ENCODE measurements at regions not wholly inside any gene's neighbourhood (a gene's known extent, or its start where the extent isn't known, plus 50 kb on each side); places are given as distances from the start of the nearest gene placed in this dataset.
"Not testable (repeated sequence)": the region's sequence is repeated elsewhere in the genome, so short reads cannot be mapped to it uniquely, and the experiment has no call there.

DNA sequence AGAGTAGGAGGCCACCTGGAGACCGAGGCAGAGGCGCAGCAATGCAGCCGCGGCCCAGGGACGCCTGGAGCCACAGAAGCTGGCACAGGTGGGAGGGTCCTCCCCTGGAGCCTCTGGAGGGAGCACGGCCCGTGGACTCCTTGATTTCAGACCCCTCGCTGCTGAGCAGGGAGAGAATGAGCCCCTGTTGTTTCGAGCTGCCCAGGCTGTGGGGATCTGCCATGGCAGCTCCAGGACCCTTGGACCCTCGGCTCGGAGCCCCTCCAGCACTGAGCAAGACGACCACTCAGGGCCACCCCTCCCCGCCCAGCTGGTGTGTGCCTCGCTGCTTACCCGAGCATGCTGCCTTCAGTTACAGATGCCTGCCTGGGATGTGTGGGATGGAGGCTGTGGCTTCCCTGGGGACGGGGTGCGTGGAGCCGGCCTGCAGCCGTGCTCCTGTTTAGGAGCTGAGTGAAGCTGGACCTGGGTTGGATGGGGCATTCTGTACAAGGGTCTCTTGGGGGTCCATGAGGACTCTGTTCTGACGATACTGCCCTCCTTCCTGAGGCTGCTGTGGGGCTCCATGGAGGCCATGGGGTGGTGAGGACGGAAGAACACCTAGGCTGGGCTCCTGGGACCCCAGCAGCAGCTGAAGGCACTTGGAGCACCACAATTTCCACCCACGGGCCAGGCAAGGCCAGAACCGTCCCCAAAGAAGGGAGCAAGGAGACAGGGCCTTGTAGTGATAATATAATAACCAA lies 115.1 kb upstream of the LPCAT1 start:
- ChIA-PET POLR2A (ENCODE audit: partially characterized antibody) (no interaction called here), CTCF (ENCODE audit: partially characterized antibody) (interaction anchor here (1.4 to 2.6 kb wide), 2 partner anchors 17 to 159 kb away, joined by 5 to 8 read pairs; no protein-coding TSS in a partner anchor)
- Mint-ChIP-seq H3K27ac (no peak overlapping the region), H3K27me3 (peaks cover 11 to 13% of the 10 kb centered on the region in 2 donors), H3K4me3 (no peak overlapping the region), H3K36me3 (peaks cover 0 to 3% of the 10 kb centered on the region in 2 donors), H3K4me1 (peaks cover 7 to 23% (median 17%) of the 10 kb centered on the region in 4 donors), H3K9me3 (no peaks in the 10 kb centered on the region)
- DNase-seq = no peak
- intact Hi-C loops (cut with micrococcal nuclease) = no loop called here
- Histone ChIP-seq H3K27me3 (ENCODE audit: insufficient read depth, low read length) (peaks cover 16% of the 10 kb centered on the region), H3K4me3 (ENCODE audit: low read length in 2 of 2) (no peak overlapping the region), H3K27ac (ENCODE audit: low read depth, low read length) (no peak overlapping the region), H3K9me3 (ENCODE audit: control insufficient read depth in 1 of 2, low read length in 2 of 2) (no peaks in the 10 kb centered on the region), H3K36me3 (ENCODE audit: insufficient read depth, low read length) (no peaks in the 10 kb centered on the region), H3K4me1 (ENCODE audit: insufficient read depth, low read length) (peaks cover 8% of the 10 kb centered on the region)

DNA sequence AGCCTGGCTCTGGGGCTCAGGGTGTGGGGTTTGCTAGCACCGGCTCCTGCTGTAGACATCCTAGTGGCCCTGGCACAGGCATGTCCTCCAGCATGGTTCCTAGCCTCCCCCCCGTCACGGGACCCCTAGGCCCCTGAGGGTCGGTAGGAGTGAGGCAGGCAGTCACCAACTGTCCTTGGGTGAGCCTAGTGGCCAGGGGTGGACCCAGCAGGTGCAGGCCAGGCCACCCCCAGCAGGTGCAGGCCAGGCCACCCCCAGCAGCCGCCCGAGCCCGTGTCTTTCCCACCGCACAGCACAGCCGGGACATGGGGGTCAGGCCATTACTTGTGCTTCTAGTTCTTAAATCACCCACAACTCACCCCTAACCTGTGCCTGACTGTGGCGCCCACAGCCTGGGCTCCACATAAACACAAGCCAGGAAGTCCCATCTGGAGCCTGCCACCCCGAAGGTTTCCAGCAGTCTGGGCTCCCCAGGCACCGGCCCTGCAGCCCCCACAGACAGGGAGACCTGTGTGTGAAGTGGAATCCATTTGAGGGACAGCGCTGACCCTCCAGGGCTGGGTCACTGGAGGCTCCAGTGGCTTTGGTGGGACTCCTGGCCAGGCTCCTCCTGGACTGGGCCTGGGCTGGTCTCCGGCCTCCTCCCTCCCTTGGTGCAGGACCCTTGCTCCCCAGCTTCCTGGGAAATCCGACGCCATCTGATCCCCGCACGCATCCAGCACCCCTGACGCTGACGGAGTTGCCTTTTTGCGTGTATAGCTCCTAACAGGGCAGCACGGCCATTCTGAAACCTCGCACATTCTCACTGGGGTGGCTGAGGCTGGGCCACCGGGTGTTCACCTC lies 114.1 kb upstream of the LPCAT1 start:
- no peaks in the 10 kb centered on the region for H3K9me3 ChIP-seq (ENCODE audit: control insufficient read depth in 1 of 2, low read length in 2 of 2)
- H3K27me3 ChIP-seq (ENCODE audit: insufficient read depth, low read length) = peaks cover 8% of the 10 kb centered on the region
- Mint-ChIP-seq H3K27me3 (peaks cover 6 to 8% of the 10 kb centered on the region in 2 donors), H3K4me1 (peaks cover 9 to 28% (median 21%) of the 10 kb centered on the region in 4 donors), H3K36me3 (peaks cover 0 to 3% of the 10 kb centered on the region in 2 donors), H3K9me3 (no peaks in the 10 kb centered on the region), H3K27ac (peak overlapping the region in 1 of 7 donors; percentile 42), H3K4me3 (peak overlapping the region in 1 of 8 donors; percentile 3)
- H3K4me1 ChIP-seq (ENCODE audit: insufficient read depth, low read length) = peaks cover 8% of the 10 kb centered on the region
- no peak overlapping the region for H3K4me3 ChIP-seq (ENCODE audit: low read length in 2 of 2)
- H3K27ac ChIP-seq (ENCODE audit: low read depth, low read length) = no peak overlapping the region
- H3K36me3 ChIP-seq (ENCODE audit: insufficient read depth, low read length) = no peaks in the 10 kb centered on the region
- intact Hi-C loops (cut with micrococcal nuclease) = no loop called here
- no peak for DNase-seq
- CTCF ChIA-PET (ENCODE audit: partially characterized antibody) = no interaction called here
- POLR2A ChIA-PET (ENCODE audit: partially characterized antibody) = no interaction called here

DNA sequence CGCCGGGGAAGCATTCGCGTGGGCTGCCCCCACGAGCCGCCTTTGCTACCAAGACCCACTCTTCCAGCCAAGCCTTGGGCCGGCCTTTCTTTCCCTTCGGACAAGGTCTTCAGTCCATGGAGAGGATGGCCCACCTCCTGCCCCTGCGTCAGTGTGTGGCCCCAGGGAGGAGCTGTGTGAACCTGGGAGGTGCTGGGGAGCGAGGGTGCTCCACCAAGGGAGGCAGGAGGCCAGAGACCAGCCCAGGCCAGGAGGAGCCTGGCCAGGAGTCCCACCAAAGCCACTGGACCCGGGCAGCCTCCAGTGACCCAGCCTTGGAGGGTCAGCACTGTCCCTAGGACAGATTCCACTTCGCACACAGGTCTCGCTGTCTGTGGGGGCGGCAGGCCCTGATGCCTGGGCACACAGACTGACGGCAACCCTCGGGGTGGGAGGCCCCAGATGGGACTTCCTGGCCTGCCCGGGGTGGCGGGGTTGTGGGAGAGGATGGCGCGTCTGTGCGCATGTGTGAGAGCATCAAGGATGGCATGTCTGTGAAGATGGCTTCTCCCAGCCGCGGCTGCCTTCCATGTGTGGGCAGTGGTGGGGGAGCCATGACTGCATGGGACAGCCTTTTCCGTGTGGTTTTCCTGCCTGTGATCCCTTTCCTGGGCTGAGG lies 113.3 kb upstream of the LPCAT1 start:
- H3K9me3 ChIP-seq (ENCODE audit: control insufficient read depth in 1 of 2, low read length in 2 of 2) = no peaks in the 10 kb centered on the region
- no peak for DNase-seq
- H3K27me3 Mint-ChIP-seq = peaks cover 6 to 7% of the 10 kb centered on the region in 2 donors
- intact Hi-C loops (cut with micrococcal nuclease) = no loop called here
- no peaks in the 10 kb centered on the region for H3K36me3 ChIP-seq (ENCODE audit: insufficient read depth, low read length)
- no peak overlapping the region for H3K27ac ChIP-seq (ENCODE audit: low read depth, low read length)
- H3K27me3 ChIP-seq (ENCODE audit: insufficient read depth, low read length) = peaks cover under 1% of the 10 kb centered on the region
- H3K4me1 ChIP-seq (ENCODE audit: insufficient read depth, low read length) = peaks cover 8% of the 10 kb centered on the region
- H3K4me3 ChIP-seq (ENCODE audit: low read length in 2 of 2) = no peak overlapping the region
- CTCF ChIA-PET (ENCODE audit: partially characterized antibody) = no interaction called here
- H3K9me3 Mint-ChIP-seq = no peaks in the 10 kb centered on the region
- no peak overlapping the region for H3K27ac Mint-ChIP-seq
- no peak overlapping the region for H3K4me3 Mint-ChIP-seq
- POLR2A ChIA-PET (ENCODE audit: partially characterized antibody) = no interaction called here
- peaks cover 13 to 35% (median 25%) of the 10 kb centered on the region in 4 donors for H3K4me1 Mint-ChIP-seq
- H3K36me3 Mint-ChIP-seq = peaks cover 0 to 3% of the 10 kb centered on the region in 2 donors

DNA sequence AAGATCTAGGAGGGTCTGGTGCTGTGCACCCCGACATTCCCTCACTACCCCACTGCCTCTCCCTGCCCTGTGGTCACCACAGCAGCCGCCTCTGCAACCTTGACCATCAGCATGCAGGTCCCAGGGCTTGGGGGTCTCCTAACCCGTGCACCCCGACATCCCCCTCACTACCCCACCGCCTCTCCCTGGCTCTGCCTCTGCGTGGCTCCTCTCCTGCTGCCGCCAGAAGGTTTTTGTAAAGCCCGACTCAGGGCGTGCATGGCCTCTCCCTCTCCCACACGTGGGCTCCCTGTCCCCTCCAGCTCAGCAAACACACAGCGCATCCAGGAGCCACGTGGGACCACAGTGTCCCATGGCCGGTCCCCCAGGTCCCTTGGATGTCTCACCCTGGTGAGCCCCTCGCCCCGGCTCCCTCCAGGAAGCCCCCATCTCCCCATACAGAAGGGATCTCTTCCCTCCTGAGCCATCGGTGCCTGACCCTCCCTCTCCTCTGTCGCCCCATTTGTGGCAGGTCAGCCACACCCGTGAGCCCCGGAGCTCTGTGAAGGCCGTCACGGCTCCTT lies 112.5 kb upstream of the LPCAT1 start:
- H3K4me3 ChIP-seq (ENCODE audit: low read length in 2 of 2); H3K9me3 Mint-ChIP-seq; H3K36me3 ChIP-seq (ENCODE audit: insufficient read depth, low read length); H3K27me3 ChIP-seq (ENCODE audit: insufficient read depth, low read length); CTCF ChIA-PET (ENCODE audit: partially characterized antibody); intact Hi-C loops (cut with micrococcal nuclease); H3K27ac ChIP-seq (ENCODE audit: low read depth, low read length); H3K36me3 Mint-ChIP-seq; H3K4me1 ChIP-seq (ENCODE audit: insufficient read depth, low read length); H3K27me3 Mint-ChIP-seq; POLR2A ChIA-PET (ENCODE audit: partially characterized antibody); DNase-seq; H3K9me3 ChIP-seq (ENCODE audit: control insufficient read depth in 1 of 2, low read length in 2 of 2): not testable (repeated sequence)
- peak overlapping the region in 2 of 7 donors; percentile 46 to 72 for H3K27ac Mint-ChIP-seq
- peak overlapping the region in 1 of 8 donors; percentile 64 for H3K4me3 Mint-ChIP-seq
- peaks cover 16 to 35% (median 26%) of the 10 kb centered on the region in 4 donors for H3K4me1 Mint-ChIP-seq

DNA sequence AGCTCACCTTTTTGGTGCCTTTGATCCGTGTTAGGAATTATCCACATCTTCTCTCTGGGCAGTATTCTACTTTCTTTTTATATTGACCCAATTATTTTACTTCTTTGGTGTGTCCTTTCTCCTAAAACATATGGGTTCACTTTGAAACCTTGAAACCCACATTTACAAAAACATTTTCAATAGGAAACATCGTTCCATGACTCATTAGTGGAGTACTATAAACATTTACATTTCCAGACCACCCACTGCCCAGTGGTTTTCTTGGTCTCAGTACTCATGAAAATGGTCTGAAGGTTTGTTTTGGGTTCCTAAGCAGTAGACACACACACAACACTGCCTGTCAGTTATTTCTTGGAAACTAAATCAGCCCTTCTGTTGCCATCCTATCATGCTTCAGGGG lies 111.7 kb upstream of the LPCAT1 start:
- H3K36me3 ChIP-seq (ENCODE audit: insufficient read depth, low read length); DNase-seq; H3K9me3 ChIP-seq (ENCODE audit: control insufficient read depth in 1 of 2, low read length in 2 of 2); H3K4me1 ChIP-seq (ENCODE audit: insufficient read depth, low read length); H3K9me3 Mint-ChIP-seq; H3K36me3 Mint-ChIP-seq; H3K4me3 ChIP-seq (ENCODE audit: low read length in 2 of 2); intact Hi-C loops (cut with micrococcal nuclease); H3K27ac ChIP-seq (ENCODE audit: low read depth, low read length); H3K27me3 ChIP-seq (ENCODE audit: insufficient read depth, low read length); H3K27me3 Mint-ChIP-seq; POLR2A ChIA-PET (ENCODE audit: partially characterized antibody): not testable (repeated sequence)
- Mint-ChIP-seq H3K4me1 (peaks cover 16 to 37% (median 25%) of the 10 kb centered on the region in 4 donors), H3K4me3 (peak overlapping the region; percentile 64 to 94 (median 79)), H3K27ac (peak overlapping the region in 6 of 7 donors; percentile 8 to 91 (median 66))
- CTCF ChIA-PET (ENCODE audit: partially characterized antibody) = interaction anchor here (2.0 kb wide), 1 partner anchor 10 kb away, joined by 8 read pairs; no protein-coding TSS in a partner anchor

DNA sequence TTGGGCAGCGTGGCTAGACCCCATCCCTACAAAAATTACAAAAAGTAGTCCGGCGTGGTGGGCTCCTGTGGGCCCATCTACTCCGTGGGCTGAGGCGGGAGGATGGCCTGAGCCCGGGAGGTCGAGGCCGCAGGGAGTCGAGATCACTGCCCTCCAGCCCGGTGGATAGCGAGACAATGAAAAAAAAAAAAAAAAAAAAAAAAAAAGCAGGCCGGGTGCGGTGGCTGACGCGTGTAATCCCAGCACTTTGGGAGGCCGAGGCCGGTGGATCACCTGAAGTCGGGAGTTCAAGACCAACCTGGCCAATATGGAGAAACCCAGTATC lies 110.5 kb upstream of the LPCAT1 start:
- Mint-ChIP-seq H3K36me3 (peaks cover 1 to 12% of the 10 kb centered on the region in 2 donors), H3K27ac (peak overlapping the region; percentile 72 to 96 (median 92)), H3K27me3 (no peaks in the 10 kb centered on the region), H3K4me3 (peak overlapping the region; percentile 90 to 96 (median 94)), H3K4me1 (peaks cover 16 to 41% (median 27%) of the 10 kb centered on the region in 4 donors), H3K9me3 (no peaks in the 10 kb centered on the region)
- Histone ChIP-seq H3K36me3 (ENCODE audit: insufficient read depth, low read length) (no peaks in the 10 kb centered on the region), H3K27me3 (ENCODE audit: insufficient read depth, low read length) (no peaks in the 10 kb centered on the region), H3K4me1 (ENCODE audit: insufficient read depth, low read length) (peaks cover 8% of the 10 kb centered on the region), H3K4me3 (ENCODE audit: low read length in 2 of 2) (peak overlapping the region; percentile 58 to 65), H3K27ac (ENCODE audit: low read depth, low read length) (peak overlapping the region; percentile 56), H3K9me3 (ENCODE audit: control insufficient read depth in 1 of 2, low read length in 2 of 2) (no peaks in the 10 kb centered on the region)
- no peak for DNase-seq
- ChIA-PET POLR2A (ENCODE audit: partially characterized antibody) (interaction anchor here (0.7 to 2.1 kb wide), 12 partner anchors 11 to 321 kb away, joined by 3 to 16 read pairs (median 4); partner anchors contain the start of genes LPCAT1 and NDUFS6), CTCF (ENCODE audit: partially characterized antibody) (interaction anchor here (0.7 to 2.0 kb wide), 3 partner anchors 9 to 277 kb away, joined by 3 to 8 read pairs (median 4); no protein-coding TSS in a partner anchor)
- intact Hi-C loops (cut with micrococcal nuclease) = loop anchor here (5.0 kb wide), 1 partner anchor 1362 kb away; the partner anchor contains the start of gene PDCD6

Measured in CD4-positive, alpha-beta memory T cell (primary cell).